ENCODE measurements at regions not wholly inside any gene's neighbourhood (a gene's known extent, or its start where the extent isn't known, plus 50 kb on each side); places are given as distances from the start of the nearest gene placed in this dataset.

- DNase-seq = no peak
Measured at GRCh38 chr4:100799761-100800539, 282.1 kb upstream of the EMCN start.

- DNase-seq = no peak
Measured at GRCh38 chr4:100797791-100798190, 280.0 kb upstream of the EMCN start.

- DNase-seq = no peak
Measured at GRCh38 chr4:100797356-100797755, 279.5 kb upstream of the EMCN start.

GRCh38 chr4:100796332-100796731 is 278.5 kb upstream of the EMCN start:
- DNase-seq = no peak

GRCh38 chr4:100795581-100795980 is 277.8 kb upstream of the EMCN start:
- no peak for DNase-seq

GRCh38 chr4:100790836-100791615 is 273.2 kb upstream of the EMCN start:
- DNase-seq = no peak

- DNase-seq = no peak
Measured at GRCh38 chr4:100789991-100790390, 272.2 kb upstream of the EMCN start.

DNA sequence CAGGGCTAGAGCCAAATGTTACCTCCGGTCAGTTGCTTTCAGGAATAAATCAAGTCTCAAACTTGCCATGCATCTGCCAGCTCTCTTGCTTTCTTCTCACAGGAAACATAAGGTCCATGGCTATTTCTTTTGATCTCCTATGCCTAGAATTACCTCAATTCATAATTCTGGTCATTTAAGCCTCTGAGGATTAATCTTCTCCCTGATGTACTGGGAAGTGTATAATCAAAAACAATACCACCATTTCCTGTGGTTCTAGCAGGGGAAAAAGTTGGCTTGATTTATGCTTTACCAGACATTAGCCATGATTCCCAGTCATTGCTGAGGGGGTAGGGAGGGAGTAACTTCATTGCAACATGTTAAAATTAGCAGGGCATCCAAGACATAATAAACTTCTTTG is 268.7 kb upstream of the EMCN start:
- no peak for DNase-seq

DNA sequence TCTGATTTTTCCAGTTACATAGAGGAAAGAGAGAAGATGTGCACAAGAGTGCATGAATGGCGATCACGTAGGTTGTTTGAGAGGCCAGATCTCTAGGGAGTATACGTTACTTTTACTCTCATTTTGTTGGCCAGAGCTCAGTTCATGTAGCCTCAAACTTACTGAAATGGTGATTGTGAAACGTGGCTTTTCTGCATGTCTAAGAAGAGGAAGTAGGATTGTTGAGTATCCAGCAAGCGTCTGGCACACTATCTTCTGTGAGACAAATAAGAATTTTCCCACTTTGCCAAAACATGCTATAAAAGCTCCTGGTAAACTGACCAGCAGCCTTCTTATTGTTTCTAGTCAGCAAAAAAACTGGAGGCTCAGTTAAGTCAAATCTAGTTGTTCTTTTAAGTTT is 264.5 kb upstream of the EMCN start:
- DNase-seq = no peak

DNA sequence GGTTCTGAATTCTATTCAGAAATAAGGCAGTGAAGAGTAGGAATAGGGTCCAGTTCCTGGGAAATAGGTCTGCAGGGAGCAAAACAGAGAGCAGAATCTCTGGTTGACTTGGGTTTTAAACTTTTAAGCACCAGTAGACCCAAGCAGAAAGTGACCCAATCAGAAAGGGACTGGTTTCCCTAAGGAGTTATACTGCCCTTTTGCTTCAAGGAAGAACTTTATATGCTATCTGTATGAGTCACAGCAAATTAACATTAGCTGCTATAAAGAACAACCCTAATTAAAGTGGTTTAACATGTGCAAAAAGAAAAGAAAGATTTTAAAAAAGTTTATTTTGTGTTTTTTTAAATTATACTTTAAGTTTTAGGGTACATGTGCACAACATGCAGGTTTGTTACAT is 263.6 kb upstream of the EMCN start:
- no peak for DNase-seq

GRCh38 chr4:100780126-100780525 is 262.3 kb upstream of the EMCN start:
- DNase-seq = no peak

- DNase-seq = no peak
Measured at GRCh38 chr4:100778431-100778830, 260.6 kb upstream of the EMCN start.

GRCh38 chr4:100762738-100763137 is 244.9 kb upstream of the EMCN start:
- DNase-seq = no peak

DNA sequence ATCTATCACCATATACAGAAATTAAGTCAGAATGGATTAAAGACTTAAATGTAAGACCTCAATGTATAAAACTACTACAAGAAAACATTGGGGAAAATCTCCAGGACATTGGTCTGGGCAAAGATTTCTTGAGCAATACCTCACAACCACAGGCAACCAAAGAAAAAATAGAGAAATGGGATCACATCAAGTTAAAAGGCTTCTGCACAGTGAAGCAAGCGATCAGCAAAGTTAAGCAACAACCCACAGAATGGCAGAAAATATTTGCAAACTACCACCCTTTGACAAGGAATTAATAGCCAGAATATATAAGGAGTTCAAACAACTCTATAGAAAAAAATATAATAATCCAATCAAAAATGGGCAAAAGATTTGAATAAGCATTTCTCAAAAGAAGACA is 236.9 kb upstream of the EMCN start:
- no peak for DNase-seq

GRCh38 chr4:100746141-100746739 is 228.4 kb upstream of the EMCN start:
- no peak for DNase-seq

- peak; percentile 1 for DNase-seq
Measured at GRCh38 chr4:100742045-100742444, 224.2 kb upstream of the EMCN start.

- DNase-seq = no peak
Measured at GRCh38 chr4:100739426-100739825, 221.6 kb upstream of the EMCN start.

- DNase-seq = no peak
Measured at GRCh38 chr4:100738196-100739165, 220.7 kb upstream of the EMCN start.

DNA sequence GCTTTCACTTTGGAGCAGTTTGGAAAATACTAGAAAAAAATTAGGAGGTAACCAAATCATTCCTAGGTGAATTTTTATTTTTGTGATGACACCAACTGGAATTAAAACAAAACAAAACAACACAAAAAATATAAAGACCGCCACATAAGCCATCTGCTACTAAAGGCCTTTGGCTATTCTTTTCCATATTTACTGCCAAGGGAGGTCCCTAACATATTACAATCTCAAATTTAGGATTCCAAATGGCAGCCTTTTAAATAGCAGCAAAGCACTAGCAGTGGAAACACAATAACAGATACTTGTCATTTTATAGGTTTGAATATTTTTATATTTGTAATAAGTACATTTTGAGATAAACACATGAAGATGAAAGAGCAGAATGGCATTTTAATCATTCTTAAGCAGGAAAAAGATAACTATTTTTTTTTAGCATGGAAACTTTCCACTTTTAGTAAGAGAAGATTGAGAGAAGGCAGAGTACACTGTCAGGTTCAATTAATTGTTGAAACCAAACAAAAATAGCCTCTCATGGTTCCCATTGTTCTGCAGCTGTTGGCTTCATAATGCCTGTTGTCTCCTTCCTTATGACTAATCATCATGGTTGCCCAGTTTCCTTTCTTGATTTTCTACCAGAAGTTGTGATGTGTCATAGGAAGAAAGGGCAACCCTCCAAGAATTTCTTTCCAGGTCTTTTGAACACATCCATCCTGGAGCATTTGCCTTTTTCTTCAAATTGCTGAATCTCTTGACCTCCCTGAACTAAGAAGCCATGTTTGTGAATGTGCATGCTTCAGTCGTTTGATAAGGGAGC is 219.0 kb upstream of the EMCN start:
- DNase-seq = no peak

DNA sequence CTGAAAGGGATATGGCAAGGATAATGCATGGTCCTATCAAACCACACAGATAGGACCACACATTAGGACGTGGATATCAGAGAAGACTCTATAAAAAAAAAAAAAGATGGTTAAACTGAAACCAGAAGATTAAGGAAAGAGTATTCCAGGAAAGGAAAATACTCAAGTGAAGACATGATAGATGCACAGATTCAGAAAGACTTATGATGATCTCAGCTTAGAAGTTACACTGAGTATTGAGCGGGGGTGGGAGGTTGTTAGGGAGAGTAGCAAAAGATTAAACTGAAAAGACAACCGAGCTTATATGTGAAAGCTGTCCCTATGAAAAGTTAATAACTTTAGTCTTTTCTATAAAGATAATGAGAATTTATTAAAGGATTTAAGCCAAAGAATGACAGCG is 211.0 kb upstream of the EMCN start:
- no peak for DNase-seq

DNA sequence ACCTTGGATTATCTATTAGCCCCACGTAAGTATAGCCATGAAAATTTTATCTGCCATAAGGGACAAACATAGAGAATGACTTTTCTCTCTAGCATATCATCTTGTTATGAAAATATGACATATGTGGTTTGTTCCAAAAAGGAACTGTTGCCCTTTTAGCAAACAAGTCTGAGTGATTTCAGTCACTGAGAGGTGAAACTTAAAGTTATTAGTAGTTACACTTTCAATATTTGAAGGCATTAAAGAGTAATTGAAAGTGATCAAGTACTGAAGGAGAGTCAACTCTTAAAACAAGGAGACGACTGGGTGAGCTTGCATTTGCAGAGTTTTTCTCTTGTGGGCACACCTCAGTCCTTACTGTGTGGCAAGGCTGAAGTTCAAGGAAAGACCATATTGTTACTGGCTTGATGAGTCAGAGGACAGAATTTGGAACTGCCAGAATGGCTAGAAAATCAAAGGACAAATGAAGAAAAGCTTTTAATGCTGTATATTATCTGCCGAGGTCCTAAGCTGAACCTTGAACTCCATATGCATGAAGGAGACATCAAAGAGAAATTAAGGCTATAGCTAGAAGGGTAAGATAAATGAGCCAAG is 205.1 kb upstream of the EMCN start:
- no peak for DNase-seq

- DNase-seq = no peak
Measured at GRCh38 chr4:100722133-100722532, 204.3 kb upstream of the EMCN start.

All from NCI-H1105 treated with DMSO at 0.1 percent for 48 hours (cell line).